HG02943 (cell line): ENCODE measurements at regions not wholly inside any gene's neighbourhood (a gene's known extent, or its start where the extent isn't known, plus 50 kb on each side); places are given as distances from the start of the nearest gene placed in this dataset.
"Not testable (repeated sequence)": the region's sequence is repeated elsewhere in the genome, so short reads cannot be mapped to it uniquely, and the experiment has no call there.

Experiments
- ATAC-seq: cut with Tn5 transposase; IDR thresholded peaks from one replicate; pipeline ENCODE4 v1.9.1; 2021; ENCODE audit warnings: mild to moderate bottlenecking, low read depth, moderate library complexity; ENCODE audit not compliant: unreplicated experiment

DNA sequence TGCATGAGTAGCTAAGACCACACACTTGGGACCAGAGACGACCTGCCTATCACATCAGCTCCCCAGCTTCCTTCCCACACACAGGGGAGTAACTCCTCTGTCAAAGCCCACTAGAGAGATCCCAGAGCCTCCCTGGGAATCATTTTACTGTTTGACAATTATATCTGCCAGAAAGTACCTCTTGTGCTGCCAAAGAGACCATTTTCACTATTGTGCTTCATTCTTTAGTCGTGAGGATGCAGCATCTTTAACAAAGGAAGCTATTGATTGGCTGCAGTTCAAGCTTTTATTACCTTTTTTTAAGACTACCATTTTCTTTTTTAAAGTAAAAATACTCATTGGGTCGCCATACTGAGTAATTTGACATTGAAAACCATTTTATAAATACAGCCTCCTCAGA is 194.5 kb upstream of the RGS6 start:
- no peak for ATAC-seq

DNA sequence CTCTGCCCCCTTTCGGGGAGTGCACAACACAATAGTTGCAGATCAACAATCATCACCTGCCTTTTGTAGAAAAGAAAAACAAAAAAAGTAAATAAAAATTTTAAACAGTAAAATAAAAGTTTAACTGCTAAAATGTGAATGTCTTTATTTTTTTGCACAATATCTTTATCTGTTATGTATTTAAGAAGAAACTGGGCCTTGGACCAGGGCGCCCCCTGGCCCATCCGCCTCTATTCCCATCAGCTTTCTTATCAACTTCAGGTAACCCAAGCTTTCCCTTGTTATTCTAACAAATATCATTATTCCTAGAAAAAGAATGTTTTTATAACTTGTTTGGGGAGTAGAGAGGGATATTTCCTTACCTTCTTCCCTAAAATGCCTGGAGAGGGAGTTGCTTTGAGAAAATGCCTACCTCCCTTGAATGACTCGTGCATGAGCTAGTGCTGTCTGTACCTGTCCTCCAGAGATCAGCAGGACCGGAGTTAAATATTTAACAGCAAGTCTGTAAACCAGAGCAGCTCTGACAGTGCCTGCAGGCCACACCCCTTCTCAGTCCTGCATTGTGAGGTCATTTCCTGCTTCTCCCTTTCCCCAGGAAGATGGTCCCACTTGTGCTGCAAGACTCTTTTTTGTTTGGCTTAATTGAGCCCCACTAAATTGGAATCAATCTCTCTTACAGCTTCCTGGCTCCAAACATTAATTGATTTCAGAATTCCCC is 192.8 kb upstream of the RGS6 start:
- no peak for ATAC-seq

DNA sequence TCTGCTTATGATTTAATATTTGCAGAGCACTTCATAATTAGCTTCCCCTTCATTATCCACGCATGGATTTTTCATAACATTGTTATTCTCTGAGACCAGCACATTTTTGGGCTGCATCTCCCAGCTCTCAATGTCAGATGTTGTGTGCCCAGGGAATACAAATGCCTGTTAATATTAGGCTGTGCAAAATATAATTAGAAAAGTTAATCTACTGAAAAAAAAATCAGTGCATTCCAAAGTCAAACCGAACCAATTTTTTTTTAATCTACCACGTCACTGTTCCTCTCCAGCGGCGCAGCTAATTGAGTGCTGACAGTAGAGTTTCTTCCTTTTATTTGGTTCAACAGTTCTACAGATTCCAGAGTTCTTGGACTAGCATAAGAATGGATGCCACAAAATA is 191.0 kb upstream of the RGS6 start:
- no peak for ATAC-seq

DNA sequence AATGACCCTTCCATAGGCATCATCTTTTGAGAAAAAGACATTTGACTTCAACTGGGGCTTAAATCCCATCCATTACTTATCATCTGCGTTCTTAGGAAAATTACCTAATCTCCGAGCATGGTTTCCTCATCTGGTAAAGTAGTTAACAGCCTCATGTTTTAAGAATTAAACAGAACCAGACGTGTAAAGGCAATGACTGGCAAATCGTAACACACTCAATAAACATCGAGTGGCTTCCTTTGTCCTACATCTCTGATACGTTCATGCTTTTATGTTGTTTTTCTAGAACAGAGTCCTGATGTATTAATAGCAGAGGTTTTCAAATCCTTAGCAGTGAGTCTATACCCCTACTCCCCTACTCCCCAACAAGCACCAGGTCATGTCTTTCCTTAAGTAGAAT is 189.7 kb upstream of the RGS6 start:
- no peak for ATAC-seq

DNA sequence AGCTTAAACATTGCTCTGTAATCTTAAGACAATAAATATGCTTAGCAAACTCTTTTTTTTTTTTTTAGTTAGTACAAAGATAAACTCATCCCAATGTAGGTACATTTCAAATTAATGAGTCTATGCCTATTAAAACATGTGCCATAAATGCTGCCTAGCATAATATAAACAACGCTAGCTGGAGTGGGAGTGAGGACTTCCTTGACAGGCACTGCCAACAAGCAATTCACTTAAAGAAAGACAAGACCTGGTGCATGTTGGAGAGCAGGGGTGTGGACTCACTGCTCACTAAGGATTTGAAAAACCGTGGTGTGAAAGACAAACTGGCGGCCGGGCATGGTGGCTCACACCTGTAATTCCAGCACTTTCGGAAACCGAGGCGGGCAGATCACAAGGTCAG is 187.2 kb upstream of the RGS6 start:
- no peak for ATAC-seq

DNA sequence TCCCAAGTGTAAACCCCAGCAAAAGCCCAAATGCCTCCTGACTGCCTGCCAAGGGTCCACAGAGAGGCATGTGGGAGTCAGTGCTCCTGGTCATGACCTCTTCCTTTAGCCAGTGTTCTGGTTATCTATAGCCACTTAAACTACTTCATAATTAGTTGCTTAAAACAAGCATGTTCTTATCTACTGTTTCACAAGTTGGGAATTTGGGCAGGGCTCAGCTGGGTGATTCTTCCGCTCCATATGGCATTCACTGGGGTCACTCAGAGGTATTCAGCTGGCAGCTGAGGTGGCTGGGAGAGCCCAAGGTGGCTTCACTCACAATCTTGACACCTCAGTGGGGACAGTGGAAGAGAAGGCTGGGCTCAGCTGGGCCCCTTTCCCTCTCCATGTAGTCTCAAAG is 184.0 kb upstream of the RGS6 start:
- no peak for ATAC-seq

DNA sequence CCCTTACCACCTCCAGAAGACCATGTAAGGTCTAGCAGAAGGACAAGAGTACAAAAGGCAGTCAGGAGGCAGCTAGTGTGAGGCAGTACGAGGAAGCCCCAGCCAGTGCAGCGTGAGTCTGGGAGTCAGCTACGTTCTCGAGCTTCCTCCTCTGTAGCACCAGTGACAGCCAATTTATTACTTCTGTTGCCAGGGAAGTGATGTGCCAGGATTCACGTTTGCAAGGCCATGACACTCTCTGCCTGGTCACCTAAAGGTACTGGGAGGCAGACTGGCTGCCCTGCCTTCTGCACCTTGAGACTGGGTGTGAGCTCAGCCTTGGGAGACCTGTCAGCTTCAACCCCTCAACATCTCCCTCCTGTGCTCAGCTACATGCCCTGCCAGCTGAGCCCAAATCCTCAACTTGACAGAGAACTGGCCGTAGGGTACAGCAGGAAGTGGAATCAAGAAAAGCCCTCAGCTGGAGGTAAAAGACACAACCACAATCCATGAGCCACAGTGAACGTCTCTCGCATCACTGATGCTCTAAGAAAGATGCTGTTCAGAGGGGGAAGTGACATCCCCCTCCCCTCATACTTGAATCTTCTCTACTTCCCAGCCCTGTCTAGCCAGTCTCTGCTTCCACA is 182.5 kb upstream of the RGS6 start:
- ATAC-seq = no peak

DNA sequence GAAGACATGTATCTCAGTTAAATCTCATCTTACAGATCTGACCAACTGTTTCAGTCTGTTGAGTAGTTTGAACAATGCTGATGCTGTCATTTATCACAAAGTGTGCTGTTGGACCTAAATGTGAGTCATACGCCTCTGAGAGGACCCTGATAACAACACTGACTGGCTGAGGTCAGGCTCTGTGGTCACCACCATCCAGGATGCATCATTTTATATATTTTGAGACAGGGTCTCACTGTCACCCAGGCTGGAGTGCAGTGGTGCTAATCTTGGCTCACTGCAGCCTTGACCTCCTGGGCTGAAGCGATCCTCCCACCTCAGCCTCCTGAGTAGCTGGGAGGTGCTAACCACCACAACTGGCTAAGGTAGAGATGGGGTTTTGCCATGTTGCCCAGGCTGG is 181.0 kb upstream of the RGS6 start:
- no peak for ATAC-seq

DNA sequence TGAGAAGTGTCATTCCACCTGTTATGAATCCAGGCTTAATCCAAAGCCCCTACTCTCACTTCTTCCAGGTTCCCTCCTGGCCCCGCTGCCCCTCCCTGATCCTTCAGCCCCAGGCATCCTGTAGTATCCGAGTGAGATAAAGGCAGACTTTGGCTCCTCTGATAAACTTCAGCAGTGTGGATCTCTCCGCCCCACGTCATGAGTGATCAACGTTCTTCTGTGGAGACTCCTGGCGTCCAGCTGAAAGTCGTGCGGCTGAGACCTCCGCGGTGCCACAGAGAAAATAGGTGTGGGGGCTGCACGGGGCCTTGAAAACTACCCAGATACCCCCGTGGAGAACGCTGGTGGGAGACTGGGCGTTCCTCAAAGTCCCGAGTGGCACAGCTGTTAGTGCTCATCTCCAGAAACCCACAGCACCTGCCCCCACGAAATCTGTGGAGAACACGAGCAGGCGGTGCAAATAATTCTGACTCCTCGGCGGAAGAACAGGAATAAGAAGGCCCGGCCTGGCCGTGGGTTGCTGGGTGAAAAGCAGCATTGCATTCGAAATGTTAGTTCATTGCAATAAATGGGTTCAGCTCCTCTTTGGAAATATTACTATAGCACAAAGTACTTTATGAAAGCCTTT is 180.0 kb upstream of the RGS6 start:
- no peak for ATAC-seq

DNA sequence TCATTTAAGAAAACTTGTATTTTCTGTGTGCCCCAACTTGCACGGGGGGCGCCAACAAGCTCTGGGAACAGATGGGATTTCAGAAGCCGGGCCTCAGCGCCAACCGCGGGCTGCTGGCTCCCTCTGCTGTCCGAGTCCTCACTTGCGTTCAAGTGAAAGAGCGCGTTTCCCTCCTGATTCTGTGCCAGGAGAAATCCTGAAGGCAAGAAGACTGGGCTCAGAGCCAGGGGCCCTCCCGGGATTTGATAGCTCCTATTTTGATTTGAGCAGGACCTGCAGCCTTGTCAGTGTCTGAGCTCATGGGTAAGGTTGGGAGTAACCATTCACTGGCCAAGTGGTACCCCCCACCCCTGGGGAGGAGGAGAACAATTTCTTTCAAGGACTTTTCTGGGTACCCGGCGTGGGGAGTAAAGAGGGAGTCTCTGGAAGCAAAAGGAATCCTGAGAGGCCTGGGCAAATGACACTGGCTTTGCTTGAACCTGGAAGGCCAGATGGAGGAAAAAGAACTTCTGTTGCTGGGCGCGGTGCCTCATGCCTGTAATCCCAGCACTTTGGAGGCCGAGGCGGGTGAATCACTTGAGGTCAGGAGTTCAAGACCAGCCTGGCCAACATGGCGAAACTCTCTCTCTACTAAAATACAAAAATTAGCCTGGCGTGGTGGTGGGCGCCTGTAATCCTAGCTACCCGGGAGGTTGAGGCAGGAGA is 179.0 kb upstream of the RGS6 start:
- no peak for ATAC-seq

DNA sequence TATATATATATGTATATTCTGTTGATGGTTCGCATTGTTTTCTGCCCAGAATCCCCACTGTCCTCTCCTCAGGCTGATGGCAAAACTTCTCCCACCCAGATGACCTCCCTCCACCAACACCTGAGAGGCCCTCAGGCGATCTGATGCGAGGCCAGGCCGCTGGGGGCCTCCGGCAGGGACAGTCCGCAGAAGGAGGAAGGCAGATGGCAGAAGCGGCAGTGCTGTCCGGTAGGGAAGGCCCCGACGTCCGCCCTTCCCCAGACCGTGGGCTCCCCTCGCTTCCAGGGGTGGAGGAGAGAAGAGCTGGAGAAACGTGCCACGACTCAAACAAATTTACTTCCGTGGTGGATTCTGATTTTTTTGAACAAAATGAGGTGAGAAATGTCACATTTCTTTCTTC is 178.3 kb upstream of the RGS6 start:
- ATAC-seq = no peak

DNA sequence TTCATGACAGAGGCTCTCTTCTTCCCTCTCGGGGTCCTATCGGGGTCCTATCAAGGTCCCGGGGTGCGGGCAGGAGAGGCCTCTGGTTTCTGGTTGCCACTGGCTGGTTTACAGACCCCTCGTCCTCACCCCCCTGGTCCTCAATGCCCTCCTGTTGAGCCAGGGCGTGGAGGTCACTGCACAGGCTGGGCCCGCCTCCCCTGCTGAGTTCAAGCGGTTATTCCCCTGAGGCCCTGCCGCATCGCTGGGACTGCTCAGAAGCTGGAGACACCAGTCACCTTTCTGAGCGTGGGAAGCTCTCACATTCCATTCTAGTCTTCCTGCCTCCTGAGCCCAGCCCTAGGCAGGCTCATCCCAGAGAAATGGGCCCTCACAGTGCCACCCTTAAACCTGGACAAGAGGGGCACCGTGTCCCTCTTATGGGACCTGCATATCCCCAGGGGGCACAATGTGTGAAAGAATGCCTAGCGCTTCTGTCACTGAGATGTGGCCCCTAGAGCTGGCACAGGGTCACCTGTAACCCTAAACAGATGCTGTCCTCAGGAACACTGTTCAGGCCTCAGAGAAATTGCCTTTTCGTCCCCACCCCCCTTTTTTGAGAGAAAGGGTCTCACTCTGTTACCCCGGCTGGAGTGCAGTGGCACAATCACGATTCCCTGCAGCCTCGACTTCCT is 177.7 kb upstream of the RGS6 start:
- no peak for ATAC-seq

DNA sequence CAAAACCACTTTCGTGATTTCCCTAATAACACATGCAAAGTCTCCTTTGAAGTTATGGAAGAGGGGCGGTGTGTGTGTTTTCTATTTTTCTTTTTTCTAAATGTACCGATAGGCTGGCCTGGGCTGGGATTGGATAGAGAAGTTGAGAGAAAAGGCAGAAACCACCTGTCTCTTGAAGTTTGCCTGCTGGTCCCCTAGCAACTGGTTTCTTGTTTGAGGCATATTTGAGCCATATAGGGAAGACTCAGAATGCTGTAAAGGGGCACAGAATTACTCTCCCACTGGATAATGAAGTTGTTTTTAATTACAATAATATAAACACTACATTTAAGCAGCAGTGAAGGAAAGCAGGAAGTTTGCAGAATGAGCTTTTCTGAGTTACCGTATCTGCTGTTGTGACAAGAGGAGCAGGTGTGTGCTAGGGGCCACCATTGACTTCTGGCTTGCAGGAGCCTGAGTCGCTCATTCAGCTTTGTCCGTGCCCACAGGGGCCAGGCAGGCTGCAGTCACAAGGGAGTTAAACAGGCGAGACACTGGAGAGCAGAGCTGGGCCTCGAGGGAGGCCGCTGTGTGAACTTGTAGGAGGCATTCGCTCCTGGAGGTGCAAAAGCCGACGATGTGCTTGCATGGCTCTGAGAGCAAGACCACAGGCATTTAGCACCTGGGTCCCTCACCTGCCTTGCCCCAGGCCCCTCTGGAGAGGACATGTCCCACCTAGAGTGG is 173.8 kb upstream of the RGS6 start:
- no peak for ATAC-seq

DNA sequence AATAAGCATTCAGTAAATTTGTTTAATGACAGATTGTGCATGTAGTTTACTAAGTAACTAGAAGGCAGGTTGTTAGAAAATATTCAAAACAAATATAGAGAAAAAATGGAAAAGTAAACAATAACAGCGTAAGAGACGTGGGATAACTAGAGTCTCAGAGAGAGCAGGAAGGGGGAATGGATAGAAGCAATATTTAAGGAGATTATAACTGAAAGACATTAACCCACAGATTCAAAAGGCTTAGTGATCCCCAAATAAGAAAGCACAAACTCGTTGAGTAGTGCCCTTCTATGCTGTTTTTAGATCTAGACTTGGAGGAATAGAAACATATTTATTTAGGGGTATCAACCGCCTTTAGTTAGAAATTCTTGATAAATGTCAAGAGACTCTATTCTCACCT is 169.7 kb upstream of the RGS6 start:
- no peak for ATAC-seq

DNA sequence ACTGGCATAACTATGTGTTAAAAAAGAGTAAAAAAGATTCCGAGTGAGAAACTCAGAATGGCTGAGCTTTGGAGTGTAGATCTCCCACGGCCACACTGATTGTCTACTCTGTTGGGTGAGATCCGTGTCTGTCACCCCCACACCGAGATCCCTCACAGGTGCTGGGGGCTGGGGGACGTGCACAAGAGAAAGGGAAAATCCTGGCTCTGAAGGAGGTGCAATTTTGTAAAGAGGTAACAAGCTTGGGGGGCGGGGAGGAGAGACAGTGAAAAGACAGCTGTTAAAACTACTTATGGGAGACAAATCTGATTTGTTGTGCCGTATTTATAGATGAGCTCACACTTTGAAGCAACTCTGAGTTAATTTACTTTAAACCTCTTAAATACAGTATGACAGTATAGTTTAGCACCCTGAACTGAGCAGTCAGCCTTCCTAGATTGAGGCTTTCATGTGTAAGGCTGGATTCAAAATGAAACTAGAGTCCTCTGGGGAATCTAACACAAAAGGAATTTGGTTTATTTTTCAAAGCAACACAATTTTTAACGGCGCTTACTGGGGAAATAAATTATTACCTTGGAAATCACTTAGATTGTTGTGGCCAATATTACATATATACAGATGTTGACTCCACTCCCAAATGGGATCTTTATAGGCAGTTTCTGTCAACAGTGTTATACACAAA is 167.4 kb upstream of the RGS6 start:
- ATAC-seq = no peak

DNA sequence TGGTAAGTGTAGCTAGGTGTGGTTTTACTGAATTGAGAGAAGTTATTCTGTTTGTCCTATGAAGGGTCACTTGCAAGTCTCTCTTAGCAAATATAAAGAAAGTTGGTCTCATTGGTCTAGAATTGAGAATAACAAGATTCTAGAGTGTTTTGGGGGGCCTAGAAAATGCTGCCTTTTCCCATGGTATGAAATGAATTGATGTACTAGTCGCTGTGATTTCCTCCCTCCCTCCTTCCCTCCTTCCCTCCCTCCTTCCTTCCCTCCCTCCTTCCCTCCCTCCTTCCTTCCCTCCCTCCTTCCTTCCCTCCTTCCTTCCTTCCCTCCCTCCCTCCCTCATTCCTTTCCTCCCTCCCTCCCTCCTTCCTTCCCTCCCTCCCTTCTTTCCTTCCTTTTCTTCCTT is 166.7 kb upstream of the RGS6 start:
- ATAC-seq = no peak

DNA sequence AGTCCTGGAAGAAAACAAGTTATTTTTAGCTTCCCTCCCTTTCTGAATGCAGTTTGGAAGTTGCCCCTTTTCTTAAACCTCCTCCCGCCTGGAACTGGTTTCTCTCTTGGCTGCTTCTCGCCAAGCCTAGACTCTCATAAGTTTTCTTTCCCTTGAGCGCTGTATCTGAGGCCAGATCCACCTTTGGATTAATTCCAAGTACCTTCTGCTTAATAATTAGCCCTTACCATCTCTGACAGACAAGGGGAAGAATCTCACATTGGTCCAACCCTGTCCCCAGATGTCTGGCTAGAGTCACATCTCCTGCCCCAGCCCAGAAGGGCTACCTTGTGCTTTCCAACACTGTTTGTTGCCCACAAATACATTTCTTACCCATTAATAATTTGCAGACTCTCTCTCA is 161.8 kb upstream of the RGS6 start:
- no peak for ATAC-seq

DNA sequence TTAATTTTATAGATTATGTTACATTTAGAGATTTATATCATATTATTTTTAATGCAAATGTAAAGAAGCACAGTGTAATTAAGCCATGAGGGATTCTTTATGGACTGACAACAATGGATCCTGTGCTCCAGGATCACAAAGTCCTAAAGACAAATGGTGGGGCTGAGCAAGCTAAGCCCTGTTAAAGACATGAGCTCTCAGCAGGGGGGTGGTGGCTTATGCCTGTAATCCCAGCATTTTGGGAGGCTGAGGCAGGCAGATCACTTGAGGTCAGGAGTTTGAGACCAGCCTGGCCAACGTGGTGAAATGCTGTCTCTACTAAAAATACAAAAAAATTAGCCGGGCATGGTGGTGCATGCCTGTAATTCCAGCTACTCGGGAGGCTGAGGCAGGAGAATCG is 160.8 kb upstream of the RGS6 start:
- not testable (repeated sequence) for ATAC-seq

DNA sequence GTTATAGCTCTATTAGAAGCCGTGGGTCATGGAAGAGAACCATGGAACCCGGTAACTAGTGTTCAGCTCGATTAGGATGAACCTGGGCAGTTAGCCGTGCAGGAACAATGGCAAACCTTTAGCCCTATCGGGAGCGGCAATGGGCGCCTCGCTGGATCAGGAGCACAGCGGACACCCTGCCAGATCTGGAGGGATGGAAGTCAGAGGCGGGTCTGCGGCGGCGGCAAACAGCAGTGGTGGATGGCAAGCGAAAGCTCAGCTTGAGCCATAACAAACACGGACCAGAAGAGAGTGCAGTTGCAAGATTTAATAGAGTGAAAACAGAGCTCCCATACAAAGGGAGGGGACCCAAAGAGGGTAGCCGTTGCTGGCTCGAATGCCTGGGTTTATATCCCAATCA is 160.2 kb upstream of the RGS6 start:
- ATAC-seq = not testable (repeated sequence)
